Sigmoid colon (tissue), 4 donors: ENCODE measurements at regions not wholly inside any gene's neighbourhood (a gene's known extent, or its start where the extent isn't known, plus 50 kb on each side); places are given as distances from the start of the nearest gene placed in this dataset.

Source experiments
- CTCF ChIP-seq, 4 experiments: fragments of 450-650 bp in 3 of 4; fragments of 200-600 bp in 1 of 4; IDR thresholded peaks; one replicate each; pipeline ENCODE4 v1.5.1; 2016 to 2019; ENCODE audit warnings: antibody characterized with exemption in 4 of 4, mild to moderate bottlenecking in 3 of 4, moderate library complexity in 2 of 4
- EP300 ChIP-seq, 4 donors: sonication (generic); formaldehyde crosslinking; IDR thresholded peaks; one replicate each; pipeline ENCODE4 v1.6.1; 2017; ENCODE audit warnings: antibody characterized with exemption in 4 of 4
- POLR2AphosphoS5 ChIP-seq, 4 donors: sonication (generic); formaldehyde crosslinking; IDR thresholded peaks; one replicate each; pipeline ENCODE4 v1.6.1; 2017; ENCODE audit warnings: antibody characterized with exemption in 4 of 4

GRCh38 chr1:117707371-117707770 lies 101.5 kb downstream of the TENT5C start:
- TF ChIP-seq EP300 (IDR thresholded peaks at IDR 0.05) (no peak), CTCF (IDR thresholded peaks at IDR 0.05) (no peak), POLR2AphosphoS5 (IDR thresholded peaks at IDR 0.05) (no peak)
